Psoas muscle (tissue), 7 donors: ENCODE measurements at regions not wholly inside any gene's neighbourhood (a gene's known extent, or its start where the extent isn't known, plus 50 kb on each side); places are given as distances from the start of the nearest gene placed in this dataset.

Source experiments
- ATAC-seq, 4 donors: fragments of 200-7000 bp; cut with Tn5 transposase; one replicate each; pipeline ENCODE4 v1.9.1; 2020; ENCODE audit warnings: moderate library complexity in 3 of 4, mild to moderate bottlenecking in 2 of 4
- DNase-seq, 2 donors: peaks; one replicate each; pipeline ENCODE4 v3.0.0-alpha.2; 2020
- H3K27ac ChIP-seq: fragments of 200-600 bp; one replicate; pipeline ENCODE4 v1.8.0; 2022
- H3K27me3 ChIP-seq, 3 donors: fragments of 200-600 bp in 1 of 3; one replicate each; pipeline versions ENCODE4 v1.6.1 to v1.8.0; 2013 to 2022; ENCODE audit warnings: low read length in 2 of 3, mild to moderate bottlenecking in 2 of 3, moderate library complexity in 1 of 3; ENCODE audit not compliant: insufficient read depth in 3 of 3
- H3K36me3 ChIP-seq, 2 donors: fragments of 200-600 bp in 1 of 2; one replicate each; pipeline versions ENCODE4 v1.6.1 to v1.8.0; 2013 to 2022; ENCODE audit warnings: low read depth in 1 of 2, mild to moderate bottlenecking in 1 of 2, moderate library complexity in 1 of 2; ENCODE audit not compliant: insufficient read depth in 1 of 2
- H3K4me1 ChIP-seq: fragments of 200-600 bp; one replicate; pipeline ENCODE4 v1.8.0; 2022
- H3K4me3 ChIP-seq: fragments of 200-600 bp; one replicate; pipeline ENCODE4 v1.8.0; 2022; ENCODE audit warnings: mild to moderate bottlenecking
- H3K9me3 ChIP-seq: fragments of 200-600 bp; one replicate; pipeline ENCODE4 v1.8.0; 2022
- WGBS, 3 donors: extraction: QIAGEN DNeasy Blood & Tissue Kit; methylation state at CpG; one replicate each; pipeline versions ENCODE4 v1.1.6 to v1.1.7; 2013; 5-methylcytosine and 5-hydroxymethylcytosine counted together
- intact Hi-C, 2 donors: fragments of 100-400 bp; cut with DNase I; formaldehyde crosslinking; loops; one replicate each; pipeline versions ENCODE4 v1.11.0 to v1.14.2; 2022
- TF ChIP-seq, protein P1 (sequence below): fragments of 200-600 bp; IDR thresholded peaks from one replicate; pipeline ENCODE4 v1.8.0; 2022; ENCODE audit warnings: antibody characterized with exemption
- donor health status: healthy with polysubstance abuse.
- donor health status: DM: no; HTN: no; CAD: no; lungs with moderate emphysema.
- donor health status: Bipolar disorder and iron deficiency.
- donor health status: healthy.
- donor health status: DM: yes; HTN: yes; CAD: no.
- donor health status: DM: no; HTN: no; CAD: no.
- donor health status: DM: yes; HTN: yes; CAD: no.

DNA sequence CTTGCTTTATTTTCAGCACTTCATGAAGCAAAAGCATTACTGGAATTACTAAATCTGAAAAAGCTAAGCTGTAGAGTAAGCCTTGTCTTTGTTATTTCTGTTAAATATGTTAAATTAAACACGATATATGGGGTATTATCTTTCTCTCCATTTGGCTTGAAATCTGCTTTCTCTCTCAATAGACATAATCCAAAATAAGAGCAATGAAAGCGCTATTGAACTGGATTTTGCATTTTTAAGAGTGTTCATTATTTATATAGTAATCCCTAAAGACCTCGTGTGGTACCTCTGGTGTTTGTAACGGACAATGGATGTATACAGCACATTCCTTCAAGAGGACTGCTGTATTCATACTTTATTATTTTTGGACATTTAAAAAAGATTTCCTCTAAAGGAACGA, 91.5 kb upstream of the KCNE2 start:
- ATAC-seq (no peak), DNase-seq (no peak)
- H3K27me3 ChIP-seq: no peaks in the 10 kb centered on the region
- no peaks in the 10 kb centered on the region for H3K36me3 ChIP-seq
- H3K9me3 ChIP-seq: no peaks in the 10 kb centered on the region
- intact Hi-C loops: no loop called here
- TF ChIP-seq, protein P1, sequence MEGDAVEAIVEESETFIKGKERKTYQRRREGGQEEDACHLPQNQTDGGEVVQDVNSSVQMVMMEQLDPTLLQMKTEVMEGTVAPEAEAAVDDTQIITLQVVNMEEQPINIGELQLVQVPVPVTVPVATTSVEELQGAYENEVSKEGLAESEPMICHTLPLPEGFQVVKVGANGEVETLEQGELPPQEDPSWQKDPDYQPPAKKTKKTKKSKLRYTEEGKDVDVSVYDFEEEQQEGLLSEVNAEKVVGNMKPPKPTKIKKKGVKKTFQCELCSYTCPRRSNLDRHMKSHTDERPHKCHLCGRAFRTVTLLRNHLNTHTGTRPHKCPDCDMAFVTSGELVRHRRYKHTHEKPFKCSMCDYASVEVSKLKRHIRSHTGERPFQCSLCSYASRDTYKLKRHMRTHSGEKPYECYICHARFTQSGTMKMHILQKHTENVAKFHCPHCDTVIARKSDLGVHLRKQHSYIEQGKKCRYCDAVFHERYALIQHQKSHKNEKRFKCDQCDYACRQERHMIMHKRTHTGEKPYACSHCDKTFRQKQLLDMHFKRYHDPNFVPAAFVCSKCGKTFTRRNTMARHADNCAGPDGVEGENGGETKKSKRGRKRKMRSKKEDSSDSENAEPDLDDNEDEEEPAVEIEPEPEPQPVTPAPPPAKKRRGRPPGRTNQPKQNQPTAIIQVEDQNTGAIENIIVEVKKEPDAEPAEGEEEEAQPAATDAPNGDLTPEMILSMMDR: no peak
- no peaks in the 10 kb centered on the region for H3K4me1 ChIP-seq
- 87 to 91% (median 90%) methylated on average over 5 of the region's 5 CpGs for WGBS, 3 donors
- no peak overlapping the region for H3K27ac ChIP-seq
- no peak overlapping the region for H3K4me3 ChIP-seq

DNA sequence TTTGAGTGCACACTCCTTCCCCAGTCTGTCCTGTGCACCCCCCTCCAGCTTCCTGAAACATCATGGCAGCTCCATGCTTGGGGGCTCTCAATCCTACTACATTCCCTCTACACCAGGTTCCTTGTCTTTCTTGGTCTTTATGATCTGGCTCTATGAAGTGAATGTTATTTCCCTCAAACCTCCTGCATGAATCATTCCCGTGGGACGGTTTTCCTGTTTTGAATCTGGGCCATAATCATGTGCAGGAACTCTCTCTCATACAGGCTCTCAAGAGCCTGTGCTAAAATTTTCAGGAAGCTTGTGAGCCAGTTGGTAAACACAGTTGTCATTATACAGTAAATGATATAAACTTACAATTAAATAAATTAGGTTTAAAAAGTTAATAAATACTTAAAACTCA, 89.8 kb upstream of the KCNE2 start:
- no peaks in the 10 kb centered on the region for H3K9me3 ChIP-seq
- ATAC-seq: no peak

DNA sequence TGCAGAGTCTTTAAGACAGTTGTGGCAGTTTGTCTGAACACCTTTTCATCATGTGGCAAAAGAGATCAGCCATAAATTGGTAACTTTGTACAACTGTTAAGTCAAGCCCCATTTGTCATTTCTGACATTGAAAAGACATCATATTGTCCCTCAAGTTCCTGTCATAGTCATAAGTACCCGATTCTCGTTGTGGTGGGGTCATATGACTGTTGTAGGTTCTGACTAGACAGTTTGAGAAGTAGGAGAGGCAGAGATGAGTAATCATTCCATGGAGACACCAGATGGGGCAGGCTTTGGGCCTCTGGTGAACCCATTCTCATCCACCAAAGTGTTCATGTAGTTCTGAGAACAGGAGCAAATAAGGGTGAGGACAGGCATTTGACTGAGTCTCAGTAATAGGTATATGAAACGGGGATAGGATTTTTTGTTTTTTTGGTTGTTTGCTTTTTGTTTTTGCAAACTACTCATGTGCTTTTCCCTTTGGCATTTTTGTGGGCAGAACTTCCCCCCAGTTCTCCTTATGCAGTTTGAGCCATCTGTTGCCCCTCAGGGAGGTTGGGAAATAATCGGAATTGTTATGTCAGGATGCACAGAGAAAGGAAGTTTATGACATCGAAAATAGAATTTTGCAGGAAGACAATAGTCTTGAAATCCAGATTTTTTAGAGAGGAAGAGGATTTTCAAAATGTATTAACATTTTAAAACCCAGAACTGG, 86.9 kb upstream of the KCNE2 start:
- DNase-seq: no peak
- Histone ChIP-seq H3K27me3 (no peaks in the 10 kb centered on the region), H3K4me1 (no peaks in the 10 kb centered on the region), H3K9me3 (no peaks in the 10 kb centered on the region), H3K4me3 (no peak overlapping the region), H3K27ac (no peak overlapping the region), H3K36me3 (no peaks in the 10 kb centered on the region)
- TF ChIP-seq, protein P1: no peak
- intact Hi-C loops: no loop called here
- 72 to 78% (median 74%) methylated on average over 5 of the region's 5 CpGs for WGBS, 3 donors
- no peak for ATAC-seq

More for the DNA sequence above, 89.8 kb upstream of the KCNE2 start:
- intact Hi-C loops: no loop called here
- WGBS, 3 donors: 53 to 66% (median 56%) methylated on average over 2 of the region's 2 CpGs
- no peak overlapping the region for H3K4me3 ChIP-seq
- no peaks in the 10 kb centered on the region for H3K27me3 ChIP-seq
- DNase-seq: no peak
- no peaks in the 10 kb centered on the region for H3K36me3 ChIP-seq
- no peaks in the 10 kb centered on the region for H3K4me1 ChIP-seq
- TF ChIP-seq, protein P1: no peak
- H3K27ac ChIP-seq: no peak overlapping the region

DNA sequence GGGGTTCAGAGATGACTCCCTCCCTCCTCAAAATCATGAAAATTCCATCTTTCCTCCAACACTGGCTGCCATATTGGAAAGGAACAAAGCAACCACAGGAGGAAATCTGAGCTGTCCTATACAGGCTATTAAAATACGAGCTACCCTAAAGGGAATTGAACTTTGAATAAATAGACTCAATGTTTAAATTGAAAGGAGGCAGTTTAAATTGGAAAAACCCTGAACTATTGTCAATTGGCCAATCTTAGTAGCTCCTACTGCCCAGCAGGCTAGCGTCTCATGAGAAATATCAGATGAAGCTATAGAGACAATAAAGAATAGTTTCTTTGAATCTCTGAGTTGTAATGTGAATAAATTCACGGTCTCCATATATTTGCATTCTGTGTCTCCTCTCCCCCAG, 85.4 kb upstream of the KCNE2 start:
- no peaks in the 10 kb centered on the region for H3K36me3 ChIP-seq
- H3K27ac ChIP-seq: no peak overlapping the region
- H3K27me3 ChIP-seq: no peaks in the 10 kb centered on the region
- H3K4me1 ChIP-seq: no peaks in the 10 kb centered on the region
- ATAC-seq (no peak), DNase-seq (no peak)
- TF ChIP-seq, protein P1: no peak
- intact Hi-C loops: no loop called here
- WGBS, 3 donors: 94 to 96% (median 95%) methylated on average over 3 of the region's 3 CpGs
- no peak overlapping the region for H3K4me3 ChIP-seq
- H3K9me3 ChIP-seq: no peaks in the 10 kb centered on the region

DNA sequence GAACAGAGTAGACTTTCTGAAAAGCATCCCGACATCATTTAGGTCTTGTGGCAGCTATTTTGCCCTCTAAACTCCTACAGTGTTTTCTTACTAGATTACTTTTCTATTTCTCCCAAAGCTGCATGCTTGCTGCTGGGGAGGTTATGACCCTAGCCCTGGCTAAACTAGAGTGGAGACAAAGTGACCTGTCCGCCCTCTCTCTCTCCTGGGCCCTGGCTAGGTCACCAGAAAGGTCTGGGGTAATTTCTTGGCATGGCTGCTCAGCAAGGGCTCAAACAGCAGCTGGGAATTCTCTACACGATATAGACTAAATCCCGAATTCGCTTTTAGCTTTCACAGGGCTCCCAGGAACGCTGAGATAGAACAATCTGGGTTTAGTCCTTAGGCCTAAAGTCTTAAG, 84.5 kb upstream of the KCNE2 start:
- DNase-seq (no peak), ATAC-seq (no peak)
- Histone ChIP-seq H3K36me3 (no peaks in the 10 kb centered on the region), H3K4me3 (no peak overlapping the region), H3K4me1 (no peaks in the 10 kb centered on the region), H3K9me3 (no peaks in the 10 kb centered on the region), H3K27me3 (no peaks in the 10 kb centered on the region), H3K27ac (no peak overlapping the region)
- TF ChIP-seq, protein P1: no peak
- WGBS, 3 donors: 56 to 62% (median 62%) methylated on average over 6 of the region's 6 CpGs
- intact Hi-C loops: no loop called here
